ENCODE measurements at regions not wholly inside any gene's neighbourhood (a gene's known extent, or its start where the extent isn't known, plus 50 kb on each side); places are given as distances from the start of the nearest gene placed in this dataset.

GRCh38 chr6:56714273-56714672, 71.6 kb upstream of the DST start:
- DNase-seq (ENCODE audit: low spot score), result no peak

- DNase-seq (ENCODE audit: low spot score), result no peak
Observed at GRCh38 chr6:56713254-56713672, 70.6 kb upstream of the DST start.

GRCh38 chr6:56710967-56711366, 68.3 kb upstream of the DST start:
- DNase-seq (ENCODE audit: low spot score), result no peak

- DNase-seq (ENCODE audit: low spot score), result no peak
Observed at GRCh38 chr6:56709650-56710049, 67.0 kb upstream of the DST start.

- peak; percentile 73 for DNase-seq (ENCODE audit: low spot score)
Observed at GRCh38 chr6:56708810-56709597, 66.3 kb upstream of the DST start.

GRCh38 chr6:56706981-56707726, 64.5 kb upstream of the DST start:
- DNase-seq (ENCODE audit: low spot score), result peak; percentile 80

- DNase-seq (ENCODE audit: low spot score), result peak; percentile 77
Observed at GRCh38 chr6:56699066-56699654, 56.5 kb upstream of the DST start.

- no peak for DNase-seq (ENCODE audit: low spot score)
Observed at GRCh38 chr6:56695702-56696101, 53.0 kb upstream of the DST start.

GRCh38 chr6:56694002-56694401, 51.3 kb upstream of the DST start:
- no peak for DNase-seq (ENCODE audit: low spot score)

GRCh38 chr6:56693246-56693607, 50.5 kb upstream of the DST start:
- peak; percentile 87 for DNase-seq (ENCODE audit: low spot score)

GRCh38 chr6:56692523-56693245, 50.0 kb upstream of the DST start:
- DNase-seq (ENCODE audit: low spot score), result peak; percentile 81
